GM11168 (cell line): ENCODE measurements at regions not wholly inside any gene's neighbourhood (a gene's known extent, or its start where the extent isn't known, plus 50 kb on each side); places are given as distances from the start of the nearest gene placed in this dataset.
"Not testable (repeated sequence)": the region's sequence is repeated elsewhere in the genome, so short reads cannot be mapped to it uniquely, and the experiment has no call there.

Experiments
- in situ Hi-C: fragments of 300-500 bp; cut with MboI; formaldehyde crosslinking; loops from one replicate; pipeline ENCODE4 v1.12.0; 2022; ENCODE audit warnings: low sequenced_read_pairs; ENCODE audit not compliant: unreplicated experiment

DNA sequence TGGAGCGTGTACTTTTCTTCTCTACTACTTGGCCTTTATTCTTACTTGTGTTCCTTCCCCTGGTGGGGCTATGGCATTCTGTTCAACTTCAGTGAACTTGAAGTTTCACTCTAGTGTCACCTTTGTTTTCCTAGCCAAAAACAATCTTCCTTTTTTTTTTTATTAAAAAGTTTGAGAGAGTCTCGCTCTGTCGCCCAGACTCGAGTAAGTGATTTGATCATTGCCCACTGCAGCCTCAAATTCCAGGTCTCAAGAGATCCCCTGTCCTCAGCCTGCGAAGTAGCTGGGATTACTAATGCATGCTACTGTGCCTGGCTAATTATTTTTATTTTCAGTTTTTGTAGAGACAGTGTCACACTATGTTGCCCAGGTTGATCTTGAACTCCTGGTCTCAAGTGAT lies 124.8 kb downstream of the SST start:
- in situ Hi-C loops: no loop called here

DNA sequence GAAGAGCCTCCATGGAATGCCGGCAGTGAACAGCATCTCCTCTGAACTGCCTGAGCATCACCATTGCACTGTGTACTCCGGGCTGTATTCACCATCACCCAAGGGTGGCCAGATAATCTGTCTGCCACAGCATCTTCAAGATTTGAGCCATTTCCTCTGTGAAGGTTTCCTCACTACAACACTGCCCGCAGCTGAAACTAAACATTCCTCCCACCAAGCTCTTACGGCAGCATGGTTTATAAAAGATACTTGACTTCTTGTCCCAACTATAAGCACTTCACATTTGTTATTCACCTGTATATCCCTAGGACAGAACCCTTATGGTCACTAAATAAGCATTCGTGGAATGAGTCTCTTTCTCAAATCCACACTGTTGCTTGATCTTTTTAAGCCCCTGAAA lies 125.9 kb downstream of the SST start:
- in situ Hi-C loops: no loop called here

DNA sequence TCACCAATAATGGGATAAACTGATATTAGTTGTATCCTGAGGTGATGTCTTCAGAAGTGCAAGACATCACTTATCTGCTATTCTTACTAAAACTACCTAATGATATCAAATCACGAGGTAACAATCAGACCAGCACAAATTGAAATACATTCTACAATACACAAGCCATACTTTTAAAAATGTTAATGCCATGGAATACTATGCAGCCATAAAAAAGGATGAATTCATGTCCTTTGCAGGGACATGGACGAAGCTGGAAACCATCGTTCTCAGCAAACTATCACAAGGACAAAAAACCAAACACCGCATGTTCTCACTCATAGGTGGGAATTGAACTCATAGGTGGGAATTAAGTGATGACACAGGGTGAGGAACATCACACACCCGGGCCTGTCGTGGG lies 129.3 kb downstream of the SST start:
- in situ Hi-C loops: no loop called here

DNA sequence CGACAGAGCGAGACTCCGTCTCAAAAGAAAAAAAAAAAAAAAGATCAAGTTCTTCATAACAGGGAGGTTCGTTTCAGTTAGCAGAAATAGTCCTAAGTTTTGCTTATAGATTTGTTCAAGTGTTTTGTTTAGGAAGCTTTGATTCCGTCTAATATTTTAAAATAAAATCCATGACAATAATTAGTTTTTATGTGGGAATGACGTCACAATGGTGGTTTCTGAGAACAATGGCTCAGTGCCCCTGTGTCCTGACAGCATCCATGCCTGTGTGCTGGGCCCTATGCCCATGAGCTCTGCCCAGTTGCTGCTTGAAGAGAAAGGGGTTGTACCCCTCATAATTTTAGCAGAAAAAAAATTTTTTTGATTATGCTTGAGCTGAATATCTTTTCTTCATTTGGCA lies 134.0 kb downstream of the SST start:
- in situ Hi-C loops: no loop called here

DNA sequence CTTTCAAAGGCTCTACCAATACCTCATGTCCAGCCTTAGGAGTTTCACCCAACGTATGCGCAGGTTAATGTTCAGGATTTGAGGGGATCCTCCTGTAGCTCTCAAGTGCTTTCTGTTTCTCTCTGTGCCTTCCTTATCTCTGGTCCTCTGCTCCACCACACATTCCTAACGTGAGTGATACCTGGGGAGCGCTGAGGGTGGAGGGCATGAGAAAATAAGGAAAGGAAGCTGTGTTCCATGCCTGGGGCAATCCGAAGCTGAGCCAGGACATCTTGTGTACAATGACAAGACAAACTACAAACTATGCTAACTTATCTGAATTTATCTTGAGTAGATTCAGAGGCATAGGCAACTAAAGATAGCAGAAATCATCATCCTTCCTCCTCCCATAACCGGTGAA lies 136.4 kb downstream of the SST start:
- in situ Hi-C loops: no loop called here

DNA sequence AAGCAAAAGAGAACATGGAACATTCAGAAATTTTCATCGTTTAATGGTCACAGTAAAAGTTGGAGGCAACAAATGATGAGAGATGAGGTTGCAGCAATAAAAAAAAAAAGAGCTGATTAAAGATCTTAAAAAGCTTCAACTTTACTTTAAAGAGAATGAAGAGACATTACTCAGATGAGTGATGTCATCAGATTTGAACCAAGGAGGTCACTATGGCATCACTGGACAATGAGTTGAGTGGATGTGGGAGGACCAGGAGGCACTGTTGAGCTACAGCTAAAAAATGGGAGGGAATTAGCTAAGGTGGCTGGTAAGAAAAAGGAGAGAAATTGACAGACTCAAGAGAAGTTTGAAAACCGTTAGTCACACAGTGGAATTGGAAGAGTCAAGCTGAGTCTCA lies 138.4 kb downstream of the SST start:
- in situ Hi-C loops: no loop called here

DNA sequence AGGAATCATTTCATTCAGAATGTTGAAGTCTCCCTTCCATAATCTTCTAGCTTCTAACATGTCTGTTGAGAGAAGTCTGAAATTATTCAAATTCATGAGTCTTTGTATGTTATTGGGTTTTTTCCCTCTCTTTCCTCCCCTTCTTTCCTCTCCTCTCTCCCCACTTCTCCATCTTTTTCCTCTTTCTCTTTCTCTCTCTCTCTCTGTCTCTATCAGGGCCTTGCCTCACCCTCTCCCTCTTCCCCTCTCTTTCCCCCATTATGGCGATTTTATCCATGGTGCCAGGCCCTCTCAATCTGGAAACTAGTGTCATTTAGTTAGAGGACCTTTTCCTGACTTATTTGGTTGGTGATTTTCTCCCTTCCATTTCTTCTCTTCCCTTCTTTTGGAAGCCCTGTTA lies 147.3 kb downstream of the SST start:
- in situ Hi-C loops: no loop called here

DNA sequence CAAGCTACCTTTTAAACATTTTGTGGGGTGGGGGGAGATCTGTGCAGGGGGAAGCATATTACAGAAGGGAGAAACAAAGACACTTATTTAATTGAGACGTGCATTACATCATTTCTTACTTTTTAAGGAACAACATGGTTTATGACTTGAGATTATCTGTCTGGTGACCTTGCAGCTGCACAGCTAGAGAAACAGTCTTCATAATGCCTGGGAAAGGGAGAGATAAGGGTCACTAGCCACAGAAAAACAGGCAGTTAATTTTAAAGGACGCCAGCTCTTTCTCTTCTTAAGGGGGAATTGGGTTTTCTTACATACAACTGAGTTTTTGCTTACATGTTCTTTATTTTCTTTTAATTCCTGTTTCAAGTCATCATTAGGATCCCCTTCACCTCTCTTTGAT lies 147.9 kb downstream of the SST start:
- in situ Hi-C loops: no loop called here

DNA sequence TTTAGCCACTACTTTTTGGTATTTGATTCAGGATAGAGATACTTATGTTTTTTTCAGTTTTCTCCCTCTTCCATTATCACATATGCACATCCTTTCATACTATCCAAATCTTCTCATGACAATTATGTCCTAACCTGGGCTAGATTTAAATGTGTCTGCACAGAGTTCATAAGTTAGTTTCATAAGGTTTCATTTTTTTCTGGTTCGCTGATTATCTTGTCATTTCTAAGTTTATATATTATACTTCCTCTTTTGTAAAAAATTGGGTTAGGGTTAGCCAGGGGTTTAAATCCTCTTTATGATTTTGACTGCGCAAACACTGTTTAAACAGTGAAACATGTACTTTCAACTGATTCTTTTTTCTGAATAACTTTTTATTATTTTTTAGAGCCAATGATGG lies 148.6 kb downstream of the SST start:
- in situ Hi-C loops: no loop called here

DNA sequence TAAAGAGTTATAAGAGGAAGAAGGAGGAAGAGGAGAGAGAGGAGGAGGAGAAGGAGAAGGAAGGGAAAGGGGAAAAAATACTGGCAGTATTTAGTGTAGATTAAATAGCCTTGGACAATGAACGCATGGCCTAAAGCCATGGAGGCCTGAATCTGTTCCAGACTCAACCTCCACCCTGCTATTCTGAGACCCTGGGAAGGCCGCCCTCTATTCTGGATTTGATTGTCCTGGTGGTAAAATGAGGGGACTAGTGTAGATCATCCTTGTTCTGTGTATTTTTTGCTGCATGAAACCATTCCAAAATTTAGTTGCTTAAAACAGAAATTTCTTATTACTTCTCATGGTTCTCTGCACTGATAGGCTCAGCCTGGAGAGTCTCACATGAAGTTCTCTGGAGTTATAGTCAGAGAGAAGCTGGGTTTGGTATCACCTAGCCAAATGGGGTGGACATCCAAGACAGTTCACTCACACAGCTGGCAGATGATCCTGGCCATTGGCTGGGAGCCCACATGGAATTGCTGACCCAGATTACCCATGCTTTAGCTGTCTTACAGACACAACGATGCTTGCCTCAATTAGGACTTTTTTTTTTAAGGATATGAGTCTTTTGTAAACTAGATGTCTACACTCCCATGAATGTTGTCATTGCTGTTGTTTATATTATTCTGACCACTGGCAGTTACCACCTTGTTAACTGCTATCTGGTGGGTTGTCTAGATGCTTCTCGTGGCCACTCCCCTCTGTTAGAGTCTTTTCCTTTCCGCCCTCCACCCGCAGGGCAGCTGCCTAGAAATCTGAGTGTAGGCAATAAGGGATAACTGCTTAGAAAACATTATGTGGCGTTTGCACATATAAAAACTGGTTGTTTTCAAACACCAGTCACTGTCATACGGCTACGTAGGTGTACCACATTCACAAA lies 149.9 kb downstream of the SST start:
- in situ Hi-C loops: no loop called here

DNA sequence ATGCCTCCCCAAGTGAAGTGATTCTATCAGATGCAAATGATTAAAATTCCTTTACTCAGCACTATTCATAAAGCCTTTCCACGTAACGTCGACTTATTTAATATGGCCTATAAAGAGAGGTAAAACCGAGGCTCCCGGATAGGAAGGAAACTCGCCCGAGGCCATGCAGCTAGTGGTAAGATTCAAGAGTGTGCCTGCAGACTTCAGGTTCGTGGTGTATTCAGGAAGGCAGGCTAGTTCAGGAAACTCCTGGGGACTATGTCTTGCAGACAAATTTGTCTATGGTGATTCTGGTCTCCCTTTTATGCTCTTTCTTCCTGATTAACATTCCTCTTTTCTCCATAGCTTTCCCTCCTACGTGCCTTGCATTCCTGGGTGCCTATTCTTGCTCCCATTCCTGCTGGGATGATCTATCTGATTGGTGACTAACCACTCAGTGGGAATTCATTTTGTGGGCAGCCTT lies 150.7 kb downstream of the SST start:
- in situ Hi-C loops: no loop called here

DNA sequence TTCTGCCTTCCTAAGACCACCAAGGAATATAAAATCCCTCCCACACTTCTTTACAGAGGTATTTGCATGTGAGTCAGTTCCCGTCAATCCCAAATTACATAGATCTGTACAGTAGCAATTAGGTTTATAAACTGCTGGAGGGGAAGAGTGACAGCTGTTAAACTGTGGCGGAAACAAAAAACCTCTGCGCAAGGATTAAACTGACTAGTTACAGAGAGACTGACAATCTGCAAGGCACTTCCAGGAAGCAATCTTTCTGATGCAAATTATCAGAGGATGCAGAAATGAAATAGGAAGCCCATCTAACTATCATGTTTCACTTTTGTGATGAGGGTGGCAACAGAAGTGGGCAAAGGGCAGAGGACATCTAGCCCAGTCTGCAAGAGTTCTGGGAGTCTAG lies 150.4 kb downstream of the RTP4 start:
- in situ Hi-C loops: no loop called here

DNA sequence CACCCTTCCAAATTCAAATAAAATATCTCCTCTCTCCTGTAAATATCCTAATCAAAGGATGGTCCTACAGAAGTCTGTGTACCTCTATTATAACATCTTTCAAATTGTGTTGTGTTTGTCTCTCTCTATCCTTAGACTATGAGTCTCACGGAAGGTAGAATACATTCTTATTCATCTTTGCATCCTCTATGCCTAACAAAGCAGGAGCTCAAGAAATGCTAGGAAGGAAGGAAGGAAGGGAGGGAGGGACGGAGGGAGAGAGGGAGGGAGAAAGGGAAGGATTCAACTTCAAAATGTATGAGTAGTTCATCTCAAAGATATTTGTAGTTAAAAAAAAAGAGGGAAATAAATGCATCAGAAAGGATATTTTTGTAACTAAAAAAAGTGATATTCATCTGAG lies 150.0 kb downstream of the RTP4 start:
- in situ Hi-C loops: no loop called here

DNA sequence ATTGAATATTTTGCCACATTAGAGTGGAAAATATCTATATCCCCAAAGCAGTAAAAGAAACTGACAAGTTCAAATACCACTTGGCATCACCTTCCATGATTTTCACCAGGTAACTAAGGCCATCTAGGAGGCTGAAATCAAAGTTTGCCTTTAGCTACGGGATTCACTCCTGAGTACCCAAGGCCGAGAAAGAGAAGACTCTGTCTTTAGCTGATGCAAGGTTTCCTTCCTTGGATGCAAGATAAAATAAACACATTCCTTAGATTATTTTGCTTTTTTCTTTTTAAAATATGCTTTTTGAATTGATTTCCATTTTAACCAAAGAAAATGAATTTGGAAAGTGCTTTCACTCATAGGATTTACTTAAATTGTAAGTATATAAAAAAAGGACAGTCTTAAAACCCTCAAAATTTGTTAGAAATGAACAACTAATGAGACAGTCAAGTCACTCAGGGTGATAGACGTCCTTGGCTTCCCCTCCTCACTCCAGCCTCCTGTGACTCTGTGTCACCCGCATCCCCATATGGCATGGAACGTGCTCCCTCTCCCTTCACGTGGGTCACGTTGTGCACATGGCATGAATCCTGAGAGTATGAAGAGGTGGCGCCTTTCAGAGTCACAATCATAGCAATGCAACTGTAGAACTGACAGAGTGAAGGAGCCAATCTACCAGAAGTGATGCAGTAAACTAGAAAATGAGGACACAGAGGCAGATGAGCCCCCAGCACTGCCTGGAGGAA lies 148.4 kb downstream of the RTP4 start:
- in situ Hi-C loops: no loop called here

DNA sequence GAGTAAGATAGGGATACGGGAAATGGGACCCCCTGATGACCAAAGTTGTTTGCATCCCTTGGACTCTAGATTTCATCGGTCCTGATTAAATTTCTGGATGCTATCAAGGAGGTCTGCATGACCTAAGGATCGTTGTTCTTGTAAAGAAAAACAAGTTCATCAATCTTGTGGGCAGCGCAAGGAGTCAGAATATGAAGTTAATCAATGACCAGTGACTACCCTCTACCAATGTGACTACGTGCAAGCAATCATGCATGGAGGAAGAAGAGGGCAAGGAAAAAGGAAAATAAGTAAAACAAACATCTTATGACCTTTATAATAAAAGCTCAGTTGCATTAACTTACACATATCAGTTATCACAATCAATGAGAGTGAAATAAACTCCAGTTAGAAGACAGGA lies 139.7 kb downstream of the RTP4 start:
- in situ Hi-C loops: no loop called here

DNA sequence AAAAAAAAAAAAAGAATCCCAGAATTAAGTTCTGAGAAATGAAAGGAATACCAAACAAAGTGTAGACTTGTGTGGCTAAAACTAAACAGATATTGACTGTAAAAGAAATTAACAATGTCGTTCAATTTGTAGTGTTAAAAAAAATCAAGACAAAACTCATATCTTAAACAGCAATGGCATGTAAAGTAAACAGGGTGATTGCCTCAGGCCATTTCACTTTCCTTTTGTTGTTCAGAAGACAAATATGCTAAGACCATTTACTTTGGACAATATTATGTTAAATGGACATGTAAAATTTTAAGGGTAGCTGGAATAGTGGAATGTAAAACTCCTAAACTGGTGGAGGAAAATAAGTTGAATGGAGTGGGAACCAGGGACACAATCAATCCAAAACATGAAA lies 139.1 kb downstream of the RTP4 start:
- in situ Hi-C loops: no loop called here

DNA sequence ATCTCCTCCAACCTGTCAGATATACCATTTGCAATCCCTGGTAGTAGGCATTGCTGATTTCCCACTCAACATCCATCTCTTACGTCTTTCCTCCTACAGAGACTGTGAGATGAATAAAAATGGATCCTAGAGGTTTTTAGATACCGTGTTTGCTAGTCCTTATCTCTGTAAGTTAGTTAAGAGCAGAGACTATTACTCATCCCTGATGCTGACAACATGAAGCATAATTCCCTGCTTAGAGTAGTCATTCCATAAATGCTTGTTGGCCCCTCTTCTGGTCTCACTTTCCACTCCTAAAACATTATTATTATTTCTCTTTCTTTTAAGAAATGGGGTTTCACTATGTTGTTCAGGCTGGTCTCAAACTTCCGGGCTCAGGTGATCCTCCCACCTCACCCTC lies 136.2 kb downstream of the RTP4 start:
- in situ Hi-C loops: no loop called here

DNA sequence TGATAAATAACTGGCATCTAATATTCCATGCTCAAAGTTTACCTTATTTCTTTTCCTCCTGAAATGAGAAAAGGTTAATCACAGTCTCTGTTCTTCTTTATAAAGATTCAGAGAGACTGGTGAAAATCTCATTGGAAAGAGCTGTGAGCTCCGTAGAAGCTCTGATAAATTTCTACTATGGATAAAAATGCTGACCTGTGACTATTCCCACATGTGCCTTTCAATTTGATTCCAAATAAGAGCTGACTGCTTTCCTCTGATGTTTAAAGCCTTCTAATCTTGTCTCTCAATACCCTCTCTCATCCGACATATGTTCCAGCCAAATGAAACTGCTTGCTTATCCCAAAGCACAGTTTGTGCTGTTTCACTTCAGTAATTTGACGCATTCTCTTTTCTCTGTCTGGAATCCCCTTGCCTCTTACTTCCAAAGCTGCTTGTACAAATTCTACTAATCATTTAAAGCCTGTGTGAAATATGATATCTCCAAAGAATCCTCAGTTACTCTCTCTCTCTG lies 130.1 kb downstream of the RTP4 start:
- in situ Hi-C loops: no loop called here

DNA sequence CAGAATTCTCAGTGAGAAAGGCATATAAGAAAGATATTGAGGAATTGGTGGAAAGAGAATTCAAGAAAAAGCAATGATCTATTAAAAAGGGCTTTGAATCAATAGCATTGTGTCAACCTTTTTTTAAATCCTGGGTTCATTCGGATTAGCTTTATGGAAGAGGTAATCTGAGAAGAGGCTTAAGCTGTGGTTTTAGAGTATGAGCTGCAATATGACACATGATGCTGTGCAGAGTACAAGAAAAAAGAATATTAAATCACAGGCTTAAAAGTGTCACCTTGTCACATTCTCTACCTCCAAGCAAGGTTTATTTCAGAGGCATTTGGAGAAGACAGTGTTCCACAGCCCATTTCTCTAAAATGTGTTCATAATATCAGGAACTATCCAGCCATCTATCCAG lies 128.9 kb downstream of the RTP4 start:
- in situ Hi-C loops: no loop called here

DNA sequence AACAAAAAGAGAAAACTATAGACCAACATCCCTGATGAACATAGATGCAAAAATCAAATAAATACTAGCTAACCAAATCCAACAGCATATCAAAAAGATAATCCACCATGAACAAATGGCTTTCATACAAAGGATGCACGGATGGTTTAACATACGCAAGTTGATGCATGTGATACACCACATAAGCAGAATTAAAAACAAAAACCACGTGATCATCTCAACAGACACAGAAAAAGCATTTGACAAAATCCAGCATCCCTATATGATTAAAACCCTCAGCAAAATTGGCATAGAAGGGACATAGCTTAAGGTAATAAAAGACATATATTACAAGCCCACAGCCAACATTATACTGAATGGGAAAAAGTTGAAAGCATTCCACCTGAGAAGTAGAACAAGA lies 125.9 kb downstream of the RTP4 start:
- in situ Hi-C loops: not testable (repeated sequence)

DNA sequence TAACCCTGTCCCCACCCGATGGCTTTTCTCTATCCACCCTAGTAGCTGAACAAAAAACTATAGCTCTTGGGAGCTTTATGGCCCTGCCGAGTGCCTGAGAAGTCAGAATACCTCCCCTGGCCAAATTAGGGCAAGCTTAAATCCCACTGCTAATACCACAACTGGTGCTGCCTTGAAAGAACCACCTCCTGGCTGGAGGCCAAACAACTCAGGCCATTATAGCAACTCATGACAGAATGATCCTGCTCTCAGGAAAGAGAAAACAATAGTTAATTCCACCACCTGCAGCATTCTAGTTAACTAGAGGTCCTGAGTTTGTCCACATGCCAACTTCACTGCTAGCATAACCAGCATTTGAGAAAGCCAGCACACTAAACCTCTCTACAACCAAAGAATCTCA lies 123.2 kb downstream of the RTP4 start:
- in situ Hi-C loops: no loop called here
